Natural killer cell (primary cell): ENCODE measurements at regions not wholly inside any gene's neighbourhood (a gene's known extent, or its start where the extent isn't known, plus 50 kb on each side); places are given as distances from the start of the nearest gene placed in this dataset.

ENCODE experiments used
- ATAC-seq, 3 donors: fragments of 150-1000 bp in 2 of 3; fragments of 200-7000 bp in 1 of 3; cut with Tn5 transposase; 1 replicate in 1 of 3; 2 replicates in 2 of 3; pipeline ENCODE4 v1.10.0; 2021; ENCODE audit warnings: mild to moderate bottlenecking in 2 of 3, moderate library complexity in 2 of 3
- DNase-seq, 2 donors: peaks; one replicate each; pipeline versions ENCODE4 v3.0.0 to v3.0.0-alpha.2; 2013 to 2021; ENCODE audit warnings: mixed read lengths in 1 of 2
- H3K27ac ChIP-seq: one replicate; pipeline ENCODE4 v1.5.1; 2013; ENCODE audit warnings: mild to moderate bottlenecking, low read length
- H3K27me3 ChIP-seq: one replicate; pipeline ENCODE4 v1.6.1; 2013; ENCODE audit warnings: low read length; ENCODE audit not compliant: control insufficient read depth, insufficient read depth
- H3K36me3 ChIP-seq: one replicate; pipeline ENCODE4 v1.6.1; 2013; ENCODE audit warnings: low read length; ENCODE audit not compliant: control insufficient read depth, insufficient read depth
- H3K4me1 ChIP-seq: one replicate; pipeline ENCODE4 v1.6.1; 2013; ENCODE audit warnings: low read length; ENCODE audit not compliant: control insufficient read depth, insufficient read depth
- H3K4me3 ChIP-seq: one replicate; pipeline ENCODE4 v1.5.1; 2013; ENCODE audit warnings: low read length
- H3K9me3 ChIP-seq: one replicate; pipeline ENCODE4 v1.6.1; 2013; ENCODE audit warnings: low read length; ENCODE audit not compliant: control insufficient read depth, insufficient read depth
- H3K27ac Mint-ChIP-seq, 2 donors: one replicate each; pipeline ENCODE4 v1.8.0; 2022; ENCODE audit warnings: mild to moderate bottlenecking in 2 of 2, mixed read lengths in 2 of 2, moderate library complexity in 1 of 2
- H3K27me3 Mint-ChIP-seq, 2 donors: one replicate each; pipeline ENCODE4 v1.8.0; 2022; ENCODE audit warnings: low read depth in 2 of 2, mixed read lengths in 2 of 2
- H3K36me3 Mint-ChIP-seq: one replicate; pipeline ENCODE4 v1.8.0; 2022; ENCODE audit warnings: mixed read lengths
- H3K4me1 Mint-ChIP-seq, 2 donors: one replicate each; pipeline ENCODE4 v1.8.0; 2022; ENCODE audit warnings: mixed read lengths in 2 of 2
- H3K4me3 Mint-ChIP-seq: one replicate; pipeline ENCODE4 v1.8.0; 2022; ENCODE audit warnings: mild to moderate bottlenecking, moderate library complexity, mixed read lengths
- H3K9me3 Mint-ChIP-seq, 2 donors: one replicate each; pipeline ENCODE4 v1.8.0; 2022; ENCODE audit warnings: mixed read lengths in 2 of 2
- CTCF ChIP-seq: fragments of 200-600 bp; IDR thresholded peaks from one replicate; pipeline ENCODE4 v1.8.0; 2022; ENCODE audit warnings: antibody characterized with exemption
- WGBS: methylation state at CpG from one replicate; pipeline ENCODE4 v1.1.7; 2013; ENCODE audit warnings: missing lambda C conversion rate; ENCODE audit not compliant: insufficient coverage; 5-methylcytosine and 5-hydroxymethylcytosine counted together
- intact Hi-C: fragments of 100-400 bp; cut with micrococcal nuclease; formaldehyde crosslinking; loops from one replicate; pipeline ENCODE4 v1.14.2; 2022

GRCh38 chr7:125467996-125468854 lies 538.6 kb upstream of the POT1 start:
- no peaks in the 10 kb centered on the region for H3K27me3 Mint-ChIP-seq
- 86% methylated on average over 17 of the region's 17 CpGs for WGBS
- no peaks in the 10 kb centered on the region for H3K4me1 Mint-ChIP-seq
- H3K27me3 ChIP-seq, result no peaks in the 10 kb centered on the region
- H3K4me3 Mint-ChIP-seq, result no peak overlapping the region
- intact Hi-C loops, result no loop called here
- no peaks in the 10 kb centered on the region for H3K9me3 ChIP-seq
- no peak overlapping the region for H3K4me3 ChIP-seq
- ATAC-seq (no peak), DNase-seq (no peak)
- H3K36me3 Mint-ChIP-seq, result no peaks in the 10 kb centered on the region
- H3K36me3 ChIP-seq, result no peaks in the 10 kb centered on the region
- H3K4me1 ChIP-seq, result no peaks in the 10 kb centered on the region
- no peak for TF ChIP-seq CTCF
- H3K27ac ChIP-seq, result no peak overlapping the region
- peaks cover 0 to 2% of the 10 kb centered on the region in 2 donors for H3K9me3 Mint-ChIP-seq
- no peak overlapping the region for H3K27ac Mint-ChIP-seq

GRCh38 chr7:125465527-125465926 lies 535.9 kb upstream of the POT1 start:
- Mint-ChIP-seq H3K4me3 (no peak overlapping the region), H3K36me3 (no peaks in the 10 kb centered on the region), H3K4me1 (no peaks in the 10 kb centered on the region), H3K9me3 (peaks cover 4% of the 10 kb centered on the region in 2 donors), H3K27ac (no peak overlapping the region), H3K27me3 (no peaks in the 10 kb centered on the region)
- ATAC-seq (no peak), DNase-seq (no peak)
- no peaks in the 10 kb centered on the region for H3K4me1 ChIP-seq
- no peak overlapping the region for H3K27ac ChIP-seq
- intact Hi-C loops, result no loop called here
- 64% methylated on average over 2 of the region's 3 CpGs for WGBS
- no peak for TF ChIP-seq CTCF
- H3K9me3 ChIP-seq, result no peaks in the 10 kb centered on the region
- no peak overlapping the region for H3K4me3 ChIP-seq
- H3K27me3 ChIP-seq, result no peaks in the 10 kb centered on the region
- H3K36me3 ChIP-seq, result no peaks in the 10 kb centered on the region

- Mint-ChIP-seq H3K27ac (no peak overlapping the region), H3K4me1 (no peaks in the 10 kb centered on the region), H3K27me3 (no peaks in the 10 kb centered on the region), H3K36me3 (peaks cover 15% of the 10 kb centered on the region), H3K4me3 (no peak overlapping the region), H3K9me3 (peaks cover 10 to 16% of the 10 kb centered on the region in 2 donors)
- DNase-seq (no peak), ATAC-seq (no peak)
- 97% methylated on average over 2 of the region's 2 CpGs for WGBS
- TF ChIP-seq CTCF, result no peak
- no peaks in the 10 kb centered on the region for H3K27me3 ChIP-seq
- no peak overlapping the region for H3K4me3 ChIP-seq
- no peaks in the 10 kb centered on the region for H3K36me3 ChIP-seq
- no peaks in the 10 kb centered on the region for H3K9me3 ChIP-seq
- H3K27ac ChIP-seq, result no peak overlapping the region
- intact Hi-C loops, result no loop called here
- H3K4me1 ChIP-seq, result no peaks in the 10 kb centered on the region
These were observed 533.0 kb upstream of the POT1 start for GRCh38 chr7:125462615-125463014.

- intact Hi-C loops, result no loop called here
- DNase-seq, result no peak
- peaks cover 10 to 16% of the 10 kb centered on the region in 2 donors for H3K9me3 Mint-ChIP-seq
- H3K36me3 Mint-ChIP-seq, result peaks cover 24% of the 10 kb centered on the region
- Histone ChIP-seq H3K9me3 (no peaks in the 10 kb centered on the region), H3K36me3 (no peaks in the 10 kb centered on the region), H3K27ac (no peak overlapping the region), H3K4me3 (no peak overlapping the region), H3K27me3 (no peaks in the 10 kb centered on the region), H3K4me1 (no peaks in the 10 kb centered on the region)
- TF ChIP-seq CTCF, result no peak
- H3K4me1 Mint-ChIP-seq, result no peaks in the 10 kb centered on the region
- H3K27me3 Mint-ChIP-seq, result no peaks in the 10 kb centered on the region
- H3K4me3 Mint-ChIP-seq, result no peak overlapping the region
- ATAC-seq, result no peak
- no peak overlapping the region for H3K27ac Mint-ChIP-seq
These were observed 529.4 kb upstream of the POT1 start for GRCh38 chr7:125459038-125459437.
